AG10803 (cell line): ENCODE measurements at regions not wholly inside any gene's neighbourhood (a gene's known extent, or its start where the extent isn't known, plus 50 kb on each side); places are given as distances from the start of the nearest gene placed in this dataset.
"Not testable (repeated sequence)": the region's sequence is repeated elsewhere in the genome, so short reads cannot be mapped to it uniquely, and the experiment has no call there.

Experiments used
- DNase-seq: peaks from one replicate; pipeline ENCODE4 v3.0.0; 2010; ENCODE audit warnings: low read depth
- H3K4me3 ChIP-seq: 2 replicates; pipeline ENCODE4 v1.5.1; 2011; ENCODE audit warnings: mild to moderate bottlenecking, low read length, control low read depth
- CTCF ChIP-seq: conservative IDR thresholded peaks from 2 replicates; pipeline ENCODE4 v1.5.1; 2011; ENCODE audit warnings: mild to moderate bottlenecking, low read length, control low read depth, inconsistent platforms

- TF ChIP-seq CTCF: no peak
- no peak overlapping the region for H3K4me3 ChIP-seq
- no peak for DNase-seq
Measured at GRCh38 chr21:18819507-18819906, 415.9 kb upstream of the TMPRSS15 start.

GRCh38 chr21:18826562-18826961 lies 423.0 kb upstream of the TMPRSS15 start:
- no peak overlapping the region for H3K4me3 ChIP-seq
- no peak for TF ChIP-seq CTCF
- DNase-seq: no peak

GRCh38 chr21:18831942-18832676 lies 428.5 kb upstream of the TMPRSS15 start:
- no peak overlapping the region for H3K4me3 ChIP-seq
- no peak for DNase-seq
- TF ChIP-seq CTCF: no peak

- no peak overlapping the region for H3K4me3 ChIP-seq
- no peak for TF ChIP-seq CTCF
- DNase-seq: no peak
Measured at GRCh38 chr21:18832950-18833349, 429.4 kb upstream of the TMPRSS15 start.

- H3K4me3 ChIP-seq, DNase-seq: not testable (repeated sequence)
Measured at GRCh38 chr21:18834121-18834520, 430.5 kb upstream of the TMPRSS15 start.

- TF ChIP-seq CTCF: no peak
- no peak for DNase-seq
- no peak overlapping the region for H3K4me3 ChIP-seq
Measured at GRCh38 chr21:18840239-18840638, 436.7 kb upstream of the TMPRSS15 start.

GRCh38 chr21:18857606-18858005 lies 454.0 kb upstream of the TMPRSS15 start:
- H3K4me3 ChIP-seq, DNase-seq: not testable (repeated sequence)

GRCh38 chr21:18869104-18869503 lies 465.5 kb upstream of the TMPRSS15 start:
- no peak for DNase-seq
- no peak overlapping the region for H3K4me3 ChIP-seq
- TF ChIP-seq CTCF: no peak
